Tibial artery (tissue), 4 donors: ENCODE measurements at regions not wholly inside any gene's neighbourhood (a gene's known extent, or its start where the extent isn't known, plus 50 kb on each side); places are given as distances from the start of the nearest gene placed in this dataset.
"Not testable (repeated sequence)": the region's sequence is repeated elsewhere in the genome, so short reads cannot be mapped to it uniquely, and the experiment has no call there.

Experiments
- DNase-seq, 2 donors: peaks; one replicate each; pipeline ENCODE4 v3.0.0-alpha.2; 2019
- H3K27ac ChIP-seq, 2 donors: fragments of 200-600 bp; sonication (generic) in 1 of 2; 1 replicate in 1 of 2; 2 replicates in 1 of 2; pipeline ENCODE4 v1.5.1; 2018 to 2019; ENCODE audit warnings: mild to moderate bottlenecking in 1 of 2
- H3K27me3 ChIP-seq, 2 donors: fragments of 200-600 bp; sonication (generic) in 1 of 2; one replicate each; pipeline versions ENCODE4 v1.5.1 to v1.6.0; 2016 to 2019
- H3K36me3 ChIP-seq, 3 donors: fragments of 200-600 bp; sonication (generic) in 2 of 3; one replicate each; pipeline ENCODE4 v1.5.1; 2016 to 2019; ENCODE audit warnings: mild to moderate bottlenecking in 2 of 3
- H3K4me1 ChIP-seq, 4 donors: fragments of 200-600 bp; sonication (generic) in 2 of 4; 1 replicate in 3 of 4; 2 replicates in 1 of 4; pipeline ENCODE4 v1.5.1; 2016 to 2019
- H3K4me3 ChIP-seq, 2 donors: fragments of 200-600 bp; sonication (generic) in 1 of 2; 1 replicate in 1 of 2; 2 replicates in 1 of 2; pipeline ENCODE4 v1.5.1; 2018 to 2019; ENCODE audit warnings: mild to moderate bottlenecking in 2 of 2
- H3K9me3 ChIP-seq, 3 donors: fragments of 200-600 bp; sonication (generic) in 1 of 3; one replicate each; pipeline ENCODE4 v1.5.1; 2016 to 2019
- intact Hi-C: fragments of 100-400 bp; cut with DNase I; formaldehyde crosslinking; loops from one replicate; pipeline ENCODE4 v1.15.0; 2023; ENCODE audit warnings: low total_unique reads
- TF ChIP-seq, protein P1 (sequence below), 2 experiments: fragments of 200-600 bp in 1 of 2; fragments of 450-650 bp in 1 of 2; IDR thresholded peaks; one replicate each; pipeline ENCODE4 v1.5.1; 2017 to 2019; ENCODE audit warnings: antibody characterized with exemption in 2 of 2, mild to moderate bottlenecking in 1 of 2, moderate library complexity in 1 of 2

- TF ChIP-seq, protein P1, sequence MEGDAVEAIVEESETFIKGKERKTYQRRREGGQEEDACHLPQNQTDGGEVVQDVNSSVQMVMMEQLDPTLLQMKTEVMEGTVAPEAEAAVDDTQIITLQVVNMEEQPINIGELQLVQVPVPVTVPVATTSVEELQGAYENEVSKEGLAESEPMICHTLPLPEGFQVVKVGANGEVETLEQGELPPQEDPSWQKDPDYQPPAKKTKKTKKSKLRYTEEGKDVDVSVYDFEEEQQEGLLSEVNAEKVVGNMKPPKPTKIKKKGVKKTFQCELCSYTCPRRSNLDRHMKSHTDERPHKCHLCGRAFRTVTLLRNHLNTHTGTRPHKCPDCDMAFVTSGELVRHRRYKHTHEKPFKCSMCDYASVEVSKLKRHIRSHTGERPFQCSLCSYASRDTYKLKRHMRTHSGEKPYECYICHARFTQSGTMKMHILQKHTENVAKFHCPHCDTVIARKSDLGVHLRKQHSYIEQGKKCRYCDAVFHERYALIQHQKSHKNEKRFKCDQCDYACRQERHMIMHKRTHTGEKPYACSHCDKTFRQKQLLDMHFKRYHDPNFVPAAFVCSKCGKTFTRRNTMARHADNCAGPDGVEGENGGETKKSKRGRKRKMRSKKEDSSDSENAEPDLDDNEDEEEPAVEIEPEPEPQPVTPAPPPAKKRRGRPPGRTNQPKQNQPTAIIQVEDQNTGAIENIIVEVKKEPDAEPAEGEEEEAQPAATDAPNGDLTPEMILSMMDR (IDR thresholded peaks at IDR 0.05): no peak
- DNase-seq: no peak
- H3K36me3 ChIP-seq: no peaks in the 10 kb centered on the region
- H3K27ac ChIP-seq: no peak overlapping the region
- H3K4me1 ChIP-seq: no peaks in the 10 kb centered on the region
- H3K27me3 ChIP-seq: no peaks in the 10 kb centered on the region
- no peaks in the 10 kb centered on the region for H3K9me3 ChIP-seq
- H3K4me3 ChIP-seq: no peak overlapping the region
- intact Hi-C loops: no loop called here
Measured at GRCh38 chr2:173734797-173735196, 230.4 kb downstream of the SP3 start.

DNA sequence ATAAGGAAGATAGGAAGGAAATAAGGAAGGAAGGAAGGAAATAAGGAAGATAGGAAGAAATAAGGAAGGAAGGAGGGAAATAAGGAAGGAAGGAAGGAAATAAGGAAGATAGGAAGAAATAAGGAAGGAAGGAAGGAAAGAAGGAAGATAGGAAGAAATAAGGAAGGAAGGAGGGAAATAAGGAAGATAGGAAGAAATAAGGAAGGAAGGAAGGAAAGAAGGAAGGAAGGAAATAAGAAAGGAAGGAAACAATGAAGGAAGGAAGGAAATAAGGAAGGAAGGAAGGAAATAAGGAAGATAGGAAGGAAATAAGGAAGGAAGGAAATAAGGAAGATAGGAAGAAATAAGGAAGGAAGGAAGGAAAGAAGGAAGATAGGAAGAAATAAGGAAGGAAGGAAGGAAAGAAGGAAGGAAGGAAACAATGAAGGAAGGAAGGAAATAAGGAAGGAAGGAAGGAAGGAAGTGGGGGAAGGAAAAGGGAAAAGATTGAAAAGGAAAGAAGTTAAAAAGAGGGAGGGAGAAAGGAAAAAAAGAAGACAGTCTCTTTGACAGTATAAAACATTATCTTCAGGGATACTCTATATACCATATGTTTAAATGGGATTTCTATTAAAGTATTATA is 227.1 kb downstream of the SP3 start:
- intact Hi-C loops, H3K4me1 ChIP-seq, H3K27me3 ChIP-seq, H3K4me3 ChIP-seq, DNase-seq, H3K36me3 ChIP-seq, H3K27ac ChIP-seq, H3K9me3 ChIP-seq: not testable (repeated sequence)

GRCh38 chr2:173739006-173739405 is 226.2 kb downstream of the SP3 start:
- no peaks in the 10 kb centered on the region for H3K4me1 ChIP-seq
- no peak overlapping the region for H3K27ac ChIP-seq
- H3K36me3 ChIP-seq: no peaks in the 10 kb centered on the region
- TF ChIP-seq, protein P1 (IDR thresholded peaks at IDR 0.05): no peak
- DNase-seq: no peak
- H3K27me3 ChIP-seq: peaks cover 0 to 4% of the 10 kb centered on the region in 2 donors
- no peak overlapping the region for H3K4me3 ChIP-seq
- intact Hi-C loops: no loop called here
- no peaks in the 10 kb centered on the region for H3K9me3 ChIP-seq

- Histone ChIP-seq H3K27ac (no peak overlapping the region), H3K4me1 (no peaks in the 10 kb centered on the region), H3K9me3 (no peaks in the 10 kb centered on the region), H3K4me3 (no peak overlapping the region), H3K27me3 (peaks cover 0 to 8% of the 10 kb centered on the region in 2 donors), H3K36me3 (no peaks in the 10 kb centered on the region)
- TF ChIP-seq, protein P1 (IDR thresholded peaks at IDR 0.05): no peak
- DNase-seq: no peak
- intact Hi-C loops: no loop called here
Measured at GRCh38 chr2:173740639-173741038, 224.5 kb downstream of the SP3 start.

DNA sequence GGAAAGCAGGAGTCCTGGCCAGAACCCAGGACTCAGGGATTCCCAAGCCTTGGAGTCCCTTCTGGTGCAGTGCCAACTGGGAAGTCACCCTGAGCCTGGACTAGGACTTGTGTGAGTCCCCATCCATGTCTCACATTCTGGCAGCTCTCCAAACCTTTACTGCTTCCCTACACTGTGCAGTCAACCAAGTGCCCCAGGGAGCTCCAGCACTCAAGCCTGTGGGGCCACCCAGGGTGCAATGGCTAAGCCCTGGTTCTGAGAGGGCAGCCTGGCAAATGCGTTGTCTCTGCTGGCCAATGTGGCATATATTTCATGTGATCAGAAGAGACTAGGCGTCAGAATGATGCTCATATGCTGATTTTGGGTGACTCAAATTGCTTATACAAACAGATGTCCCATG is 223.4 kb downstream of the SP3 start:
- no peak for DNase-seq
- intact Hi-C loops: no loop called here
- Histone ChIP-seq H3K4me3 (no peak overlapping the region), H3K27me3 (peaks cover 0 to 12% of the 10 kb centered on the region in 2 donors), H3K27ac (no peak overlapping the region), H3K36me3 (no peaks in the 10 kb centered on the region), H3K4me1 (no peaks in the 10 kb centered on the region), H3K9me3 (no peaks in the 10 kb centered on the region)
- TF ChIP-seq, protein P1 (IDR thresholded peaks at IDR 0.05): no peak

DNA sequence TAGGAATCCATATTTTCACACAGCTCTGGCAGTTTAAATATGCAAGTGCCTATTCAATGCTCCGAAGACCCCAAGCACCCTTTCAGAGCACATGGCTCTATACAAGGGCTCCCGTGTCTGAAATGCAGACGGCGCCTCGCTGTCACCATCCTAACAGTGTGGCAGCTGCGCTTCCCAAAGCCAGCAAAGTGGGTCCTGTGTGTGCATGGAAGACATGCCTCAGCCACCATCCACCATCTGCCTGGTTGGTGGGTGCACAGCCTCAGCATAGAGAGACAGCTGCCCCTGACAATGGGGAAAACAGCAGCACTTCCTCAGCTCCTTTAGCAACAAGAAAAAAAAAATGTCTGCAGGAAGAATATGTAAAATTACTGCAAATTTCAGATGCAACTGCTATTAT is 218.1 kb downstream of the SP3 start:
- Histone ChIP-seq H3K4me1 (no peaks in the 10 kb centered on the region), H3K36me3 (no peaks in the 10 kb centered on the region), H3K27me3 (peaks cover 0 to 8% of the 10 kb centered on the region in 2 donors), H3K9me3 (no peaks in the 10 kb centered on the region), H3K4me3 (no peak overlapping the region), H3K27ac (no peak overlapping the region)
- DNase-seq: no peak
- intact Hi-C loops: no loop called here
- TF ChIP-seq, protein P1 (IDR thresholded peaks at IDR 0.05): no peak
